Hepatocyte (in vitro differentiated cells): ENCODE measurements at regions not wholly inside any gene's neighbourhood (a gene's known extent, or its start where the extent isn't known, plus 50 kb on each side); places are given as distances from the start of the nearest gene placed in this dataset.

Source experiments
- DNase-seq: peaks from one replicate; pipeline ENCODE4 v3.0.0-alpha.2; 2016; ENCODE audit warnings: low spot score
- H2AFZ ChIP-seq: fragments of 200-600 bp; sonication (generic); 2 replicates; pipeline ENCODE4 v1.6.0; 2016; ENCODE audit warnings: antibody characterized with exemption, mild to moderate bottlenecking
- H3K27ac ChIP-seq: fragments of 200-600 bp; sonication (generic); 2 replicates; pipeline ENCODE4 v1.5.1; 2016; ENCODE audit warnings: mild to moderate bottlenecking
- H3K27me3 ChIP-seq: fragments of 200-600 bp; sonication (generic); 2 replicates; pipeline ENCODE4 v1.6.1; 2016
- H3K36me3 ChIP-seq: fragments of 200-600 bp; sonication (generic); replicated peaks from 2 replicates; pipeline ENCODE4 v1.5.1; 2016; ENCODE audit warnings: low read depth; ENCODE audit not compliant: insufficient read depth
- H3K4me1 ChIP-seq: fragments of 200-600 bp; sonication (generic); 2 replicates; pipeline ENCODE4 v1.5.1; 2016; ENCODE audit warnings: mild to moderate bottlenecking, moderate library complexity; ENCODE audit not compliant: insufficient read depth
- H3K4me2 ChIP-seq: fragments of 200-600 bp; sonication (generic); 2 replicates; pipeline ENCODE4 v1.6.0; 2016
- H3K4me3 ChIP-seq: fragments of 200-600 bp; sonication (generic); 2 replicates; pipeline ENCODE4 v1.5.1; 2016; ENCODE audit warnings: mild to moderate bottlenecking
- H3K79me2 ChIP-seq: fragments of 200-600 bp; sonication (generic); 2 replicates; pipeline ENCODE4 v1.6.0; 2017; ENCODE audit warnings: mild to moderate bottlenecking
- H3K9me2 ChIP-seq: fragments of 200-600 bp; sonication (generic); replicated peaks from 2 replicates; pipeline ENCODE4 v1.6.0; 2017; ENCODE audit warnings: mild to moderate bottlenecking; ENCODE audit not compliant: insufficient read depth
- H3K9me3 ChIP-seq: fragments of 200-600 bp; sonication (generic); 2 replicates; pipeline ENCODE4 v1.5.1; 2016; ENCODE audit warnings: low read depth, mild to moderate bottlenecking
- H4K20me1 ChIP-seq: fragments of 200-600 bp; sonication (generic); 2 replicates; pipeline ENCODE4 v1.6.0; 2016; ENCODE audit warnings: mild to moderate bottlenecking; ENCODE audit not compliant: insufficient read depth, poor library complexity, severe bottlenecking
- EZH2 ChIP-seq: fragments of 200-600 bp; sonication (generic); IDR thresholded peaks from 2 replicates; pipeline ENCODE4 v1.6.1; 2016; ENCODE audit warnings: antibody characterized with exemption, mild to moderate bottlenecking, borderline replicate concordance
- EZH2phosphoT487 ChIP-seq: fragments of 200-600 bp; sonication (generic); IDR thresholded peaks from one replicate; pipeline ENCODE4 v1.6.1; 2018; ENCODE audit warnings: antibody characterized with exemption, mild to moderate bottlenecking, low read depth, moderate library complexity; ENCODE audit not compliant: unreplicated experiment, severe bottlenecking
- WGBS: methylation state at CpG from one replicate; pipeline ENCODE4 v1.1.6; 2016; ENCODE audit warnings: low lambda C conversion rate; ENCODE audit errors: missing lambda C conversion rate; 5-methylcytosine and 5-hydroxymethylcytosine counted together
- TF ChIP-seq, protein P1 (sequence below): fragments of 200-600 bp; sonication (generic); IDR thresholded peaks from 2 replicates; pipeline ENCODE4 v1.5.1; 2016; ENCODE audit warnings: antibody characterized with exemption, mild to moderate bottlenecking; ENCODE audit not compliant: poor library complexity

DNA sequence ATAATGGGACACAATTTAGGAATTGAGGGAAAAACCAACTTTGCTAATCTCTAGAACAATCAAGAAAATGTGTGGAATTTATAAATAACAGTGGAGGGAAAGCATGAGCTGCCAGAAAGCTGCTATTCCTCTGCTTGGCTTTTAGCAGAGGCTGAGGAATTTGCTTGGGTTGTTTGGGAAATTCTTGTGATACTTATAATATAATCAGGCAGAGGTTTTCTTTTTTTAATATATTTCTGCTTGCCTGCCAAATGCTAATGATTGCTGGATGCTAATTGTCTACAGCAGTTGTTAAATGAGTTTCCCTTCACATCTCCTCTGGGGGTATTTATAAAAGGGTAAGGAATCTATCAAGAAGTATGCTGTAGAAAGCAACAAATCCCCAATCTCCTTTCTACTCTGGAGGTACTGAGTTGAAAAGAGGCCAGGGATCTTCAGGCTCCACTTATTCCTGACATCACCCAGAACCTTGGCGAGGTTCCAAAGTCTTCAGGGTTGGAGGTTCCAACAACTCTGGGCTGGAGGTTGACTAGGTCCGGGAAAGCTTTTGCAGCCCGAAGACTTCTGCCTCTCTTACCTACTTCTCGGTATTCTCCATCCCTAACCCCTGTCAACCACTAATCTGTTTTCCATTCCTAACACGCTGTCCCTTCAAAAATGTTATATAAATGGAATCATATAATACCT is 60.4 kb upstream of the TMED7 start:
- no peak overlapping the region for H3K27ac ChIP-seq
- no peaks in the 10 kb centered on the region for H3K27me3 ChIP-seq
- no peaks in the 10 kb centered on the region for H3K9me2 ChIP-seq
- H3K79me2 ChIP-seq = no peaks in the 10 kb centered on the region
- H3K4me2 ChIP-seq = no peak overlapping the region
- 89% methylated on average over 5 of the region's 5 CpGs for WGBS
- no peak overlapping the region for H2AFZ ChIP-seq
- no peaks in the 10 kb centered on the region for H3K36me3 ChIP-seq
- no peaks in the 10 kb centered on the region for H4K20me1 ChIP-seq
- H3K4me1 ChIP-seq = no peaks in the 10 kb centered on the region
- peak; percentile 13 for DNase-seq
- no peaks in the 10 kb centered on the region for H3K9me3 ChIP-seq
- TF ChIP-seq, protein P1, sequence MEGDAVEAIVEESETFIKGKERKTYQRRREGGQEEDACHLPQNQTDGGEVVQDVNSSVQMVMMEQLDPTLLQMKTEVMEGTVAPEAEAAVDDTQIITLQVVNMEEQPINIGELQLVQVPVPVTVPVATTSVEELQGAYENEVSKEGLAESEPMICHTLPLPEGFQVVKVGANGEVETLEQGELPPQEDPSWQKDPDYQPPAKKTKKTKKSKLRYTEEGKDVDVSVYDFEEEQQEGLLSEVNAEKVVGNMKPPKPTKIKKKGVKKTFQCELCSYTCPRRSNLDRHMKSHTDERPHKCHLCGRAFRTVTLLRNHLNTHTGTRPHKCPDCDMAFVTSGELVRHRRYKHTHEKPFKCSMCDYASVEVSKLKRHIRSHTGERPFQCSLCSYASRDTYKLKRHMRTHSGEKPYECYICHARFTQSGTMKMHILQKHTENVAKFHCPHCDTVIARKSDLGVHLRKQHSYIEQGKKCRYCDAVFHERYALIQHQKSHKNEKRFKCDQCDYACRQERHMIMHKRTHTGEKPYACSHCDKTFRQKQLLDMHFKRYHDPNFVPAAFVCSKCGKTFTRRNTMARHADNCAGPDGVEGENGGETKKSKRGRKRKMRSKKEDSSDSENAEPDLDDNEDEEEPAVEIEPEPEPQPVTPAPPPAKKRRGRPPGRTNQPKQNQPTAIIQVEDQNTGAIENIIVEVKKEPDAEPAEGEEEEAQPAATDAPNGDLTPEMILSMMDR = no peak
- no peak for TF ChIP-seq EZH2
- TF ChIP-seq EZH2phosphoT487 = no peak
- H3K4me3 ChIP-seq = no peak overlapping the region

DNA sequence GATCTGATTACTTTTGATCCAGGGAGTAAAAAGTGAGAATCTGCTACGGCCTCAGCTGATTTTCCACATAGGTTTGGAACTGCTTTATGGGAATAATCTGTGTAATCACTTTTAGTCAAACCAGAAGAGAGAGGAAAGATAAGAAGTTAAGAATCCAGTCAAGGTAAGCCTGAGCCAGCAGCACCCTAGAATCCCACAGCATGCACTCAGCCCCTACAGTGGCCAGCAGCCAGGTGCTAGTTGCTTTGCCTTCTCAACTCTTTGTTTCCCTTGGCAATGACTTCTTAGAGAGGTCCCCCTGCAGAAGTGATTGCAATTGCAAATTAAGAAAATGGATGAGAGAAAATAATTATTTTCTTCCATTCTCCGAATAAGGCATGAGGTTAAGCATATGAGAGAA is 59.7 kb upstream of the TMED7 start:
- TF ChIP-seq, protein P1 = no peak
- TF ChIP-seq EZH2phosphoT487 (no peak), EZH2 (no peak)
- H3K27me3 ChIP-seq = no peaks in the 10 kb centered on the region
- no peak overlapping the region for H3K4me3 ChIP-seq
- H3K4me2 ChIP-seq = no peak overlapping the region
- no peaks in the 10 kb centered on the region for H3K9me3 ChIP-seq
- H2AFZ ChIP-seq = no peak overlapping the region
- no peaks in the 10 kb centered on the region for H3K79me2 ChIP-seq
- no peaks in the 10 kb centered on the region for H4K20me1 ChIP-seq
- no peaks in the 10 kb centered on the region for H3K36me3 ChIP-seq
- WGBS = 76% methylated on average over 2 of the region's 2 CpGs
- no peaks in the 10 kb centered on the region for H3K4me1 ChIP-seq
- no peak for DNase-seq
- no peaks in the 10 kb centered on the region for H3K9me2 ChIP-seq
- no peak overlapping the region for H3K27ac ChIP-seq

DNA sequence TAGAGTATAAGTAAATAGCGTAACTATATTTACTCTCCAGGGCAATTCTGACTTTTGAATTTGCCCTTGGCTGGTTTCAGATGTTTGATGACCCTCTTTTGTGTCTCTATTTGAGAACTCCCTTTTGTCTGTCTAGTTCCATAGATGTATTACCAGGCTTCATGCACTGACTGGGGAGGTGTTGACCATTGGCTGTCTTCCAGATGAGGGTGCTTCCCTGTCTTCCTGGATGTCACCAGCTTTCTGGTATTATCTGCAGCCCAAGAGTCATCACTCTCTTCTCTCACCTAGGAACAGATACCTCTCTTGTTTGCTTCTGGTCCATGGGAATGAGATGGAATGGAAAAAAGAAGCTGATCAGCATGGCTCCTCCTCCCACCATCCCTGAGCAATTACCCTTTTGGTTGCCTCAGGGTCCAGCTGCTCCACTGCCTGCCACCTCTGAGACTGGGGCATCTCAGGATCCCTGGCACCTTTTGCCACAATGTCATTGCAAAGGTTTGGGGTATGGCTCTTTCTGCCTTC is 58.7 kb upstream of the TMED7 start:
- TF ChIP-seq, protein P1 = no peak
- TF ChIP-seq EZH2 = no peak
- no peak for TF ChIP-seq EZH2phosphoT487
- Histone ChIP-seq H3K27ac (no peak overlapping the region), H3K27me3 (no peaks in the 10 kb centered on the region), H3K4me3 (no peak overlapping the region), H3K4me2 (no peak overlapping the region), H2AFZ (no peak overlapping the region), H3K9me2 (no peaks in the 10 kb centered on the region), H3K9me3 (no peaks in the 10 kb centered on the region), H3K36me3 (no peaks in the 10 kb centered on the region), H3K4me1 (no peaks in the 10 kb centered on the region), H4K20me1 (no peaks in the 10 kb centered on the region), H3K79me2 (no peaks in the 10 kb centered on the region)
- WGBS = 96% methylated on average over 1 of the region's 1 CpG
- DNase-seq = no peak
